GM23338 (cell line): ENCODE measurements at regions not wholly inside any gene's neighbourhood (a gene's known extent, or its start where the extent isn't known, plus 50 kb on each side); places are given as distances from the start of the nearest gene placed in this dataset.

Experiments
- ATAC-seq: fragments of 200-7000 bp; cut with Tn5 transposase; 3 replicates; pipeline ENCODE4 v1.9.1; 2020
- DNase-seq: peaks from one replicate; pipeline ENCODE4 v3.0.0-alpha.2; 2015; ENCODE audit warnings: low spot score
- H2AFZ ChIP-seq: fragments of 200-600 bp; sonication (generic); 2 replicates; pipeline ENCODE4 v1.8.0; 2016; ENCODE audit warnings: antibody characterized with exemption, mild to moderate bottlenecking, moderate library complexity
- H3F3A ChIP-seq: fragments of 200-600 bp; sonication (generic); replicated peaks from 2 replicates; pipeline ENCODE4 v1.8.0; 2017; ENCODE audit warnings: antibody characterized with exemption, mixed run types, low read depth
- H3K27ac ChIP-seq: fragments of 200-600 bp; sonication (generic); 2 replicates; pipeline ENCODE4 v1.6.1; 2016; ENCODE audit warnings: low read depth
- H3K27me3 ChIP-seq: fragments of 200-600 bp; sonication (generic); 2 replicates; pipeline ENCODE4 v1.8.0; 2016; ENCODE audit warnings: mild to moderate bottlenecking, mixed run types, moderate library complexity; ENCODE audit not compliant: insufficient read depth
- H3K36me3 ChIP-seq: fragments of 200-600 bp; sonication (generic); 2 replicates; pipeline ENCODE4 v1.8.0; 2016; ENCODE audit warnings: mild to moderate bottlenecking; ENCODE audit not compliant: insufficient read depth
- H3K4me1 ChIP-seq: fragments of 200-600 bp; sonication (generic); 2 replicates; pipeline ENCODE4 v1.8.0; 2016; ENCODE audit warnings: mild to moderate bottlenecking, moderate library complexity; ENCODE audit not compliant: insufficient read depth
- H3K4me2 ChIP-seq: fragments of 200-600 bp; sonication (generic); 2 replicates; pipeline ENCODE4 v1.7.1; 2017; ENCODE audit warnings: mixed run types
- H3K4me3 ChIP-seq: fragments of 200-600 bp; sonication (generic); 2 replicates; pipeline ENCODE4 v1.6.1; 2016; ENCODE audit warnings: mixed run types
- H3K79me2 ChIP-seq: fragments of 200-600 bp; sonication (generic); replicated peaks from 2 replicates; pipeline ENCODE4 v1.8.0; 2017; ENCODE audit warnings: mild to moderate bottlenecking; ENCODE audit not compliant: insufficient read depth
- H3K9me2 ChIP-seq: fragments of 200-600 bp; sonication (generic); 2 replicates; pipeline ENCODE4 v1.8.0; 2017; ENCODE audit not compliant: insufficient read depth
- H4K20me1 ChIP-seq: fragments of 200-600 bp; sonication (generic); replicated peaks from 2 replicates; pipeline ENCODE4 v1.8.0; 2017; ENCODE audit warnings: mild to moderate bottlenecking; ENCODE audit not compliant: insufficient read depth
- H3K27ac Mint-ChIP-seq: 2 replicates; pipeline ENCODE4 v1.8.0; 2020; ENCODE audit warnings: inconsistent platforms, mild to moderate bottlenecking, moderate library complexity, mixed read lengths
- H3K27me3 Mint-ChIP-seq: 3 replicates; pipeline ENCODE4 v1.8.0; 2022; ENCODE audit warnings: low read depth, mild to moderate bottlenecking, moderate library complexity, mixed read lengths, inconsistent platforms; ENCODE audit not compliant: insufficient read depth, poor library complexity
- H3K36me3 Mint-ChIP-seq: 3 replicates; pipeline ENCODE4 v1.8.0; 2021; ENCODE audit warnings: low read depth, mild to moderate bottlenecking, inconsistent platforms, moderate library complexity, mixed read lengths
- H3K4me1 Mint-ChIP-seq: 3 replicates; pipeline ENCODE4 v1.8.0; 2020; ENCODE audit warnings: mild to moderate bottlenecking, inconsistent platforms, mixed read lengths
- H3K4me3 Mint-ChIP-seq: 3 replicates; pipeline ENCODE4 v1.8.0; 2021; ENCODE audit warnings: moderate library complexity, mild to moderate bottlenecking, inconsistent platforms, mixed read lengths
- H3K9me3 Mint-ChIP-seq: 3 replicates; pipeline ENCODE4 v1.8.0; 2020; ENCODE audit warnings: moderate library complexity, mild to moderate bottlenecking, inconsistent platforms, mixed read lengths
- CREB1 ChIP-seq: fragments of 250-450 bp; sonication (Bioruptor Pico); IDR thresholded peaks from 2 replicates; pipeline ENCODE4 v1.5.0; 2020; ENCODE audit warnings: low read depth, mild to moderate bottlenecking, moderate library complexity
- EZH2 ChIP-seq: fragments of 200-600 bp; sonication (generic); IDR thresholded peaks from one replicate; pipeline ENCODE4 v1.8.0; 2017; ENCODE audit warnings: antibody characterized with exemption, mild to moderate bottlenecking, low read depth; ENCODE audit not compliant: unreplicated experiment
- EZH2phosphoT487 ChIP-seq: fragments of 200-600 bp; sonication (generic); IDR thresholded peaks from one replicate; pipeline ENCODE4 v1.8.1; 2018; ENCODE audit warnings: antibody characterized with exemption; ENCODE audit not compliant: unreplicated experiment
- JUNB ChIP-seq: IDR thresholded peaks from one replicate; pipeline ENCODE4 v1.6.1; 2016; ENCODE audit warnings: antibody characterized with exemption; ENCODE audit not compliant: unreplicated experiment
- POLR2AphosphoS5 ChIP-seq: IDR thresholded peaks from 2 replicates; pipeline ENCODE4 v1.6.1; 2016; ENCODE audit warnings: antibody characterized with exemption, low read depth
- REST ChIP-seq: IDR thresholded peaks from one replicate; pipeline ENCODE4 v1.6.1; 2018; ENCODE audit warnings: antibody characterized with exemption; ENCODE audit not compliant: unreplicated experiment
- STAT1 ChIP-seq: IDR thresholded peaks from one replicate; pipeline ENCODE4 v1.6.1; 2016; ENCODE audit warnings: antibody characterized with exemption; ENCODE audit not compliant: unreplicated experiment
- ZNF114 ChIP-seq: fragments of 250-450 bp; sonication (Bioruptor Pico); IDR thresholded peaks from 2 replicates; pipeline ENCODE4 v1.5.0; 2020; ENCODE audit warnings: mild to moderate bottlenecking, moderate library complexity
- ZNF462 ChIP-seq: fragments of 250-450 bp; sonication (Bioruptor Pico); IDR thresholded peaks from 2 replicates; pipeline ENCODE4 v1.5.0; 2020; ENCODE audit warnings: mild to moderate bottlenecking, moderate library complexity
- TF ChIP-seq, protein P1 (sequence below), 2 experiments: fragments of 200-600 bp in 1 of 2; sonication (generic) in 1 of 2; conservative IDR thresholded peaks; 2 replicates each; pipeline versions ENCODE4 v1.5.1 to v1.6.1; 2016 to 2017; ENCODE audit warnings: antibody characterized with exemption in 2 of 2, low read depth in 2 of 2, mild to moderate bottlenecking in 2 of 2, moderate library complexity in 1 of 2
- TF ChIP-seq, protein P2 (sequence below): IDR thresholded peaks from 2 replicates; pipeline ENCODE4 v1.6.1; 2016; ENCODE audit warnings: antibody characterized with exemption

- Histone ChIP-seq H3K9me2 (no peaks in the 10 kb centered on the region; the same call in 1 of the 2 replicates), H3K27ac (no peak overlapping the region), H3F3A (no peaks in the 10 kb centered on the region), H3K27me3 (no peaks in the 10 kb centered on the region), H3K4me2 (no peak overlapping the region), H4K20me1 (no peaks in the 10 kb centered on the region), H2AFZ (no peak overlapping the region), H3K36me3 (no peaks in the 10 kb centered on the region), H3K4me3 (no peak overlapping the region), H3K79me2 (no peaks in the 10 kb centered on the region), H3K4me1 (no peaks in the 10 kb centered on the region)
- DNase-seq = no peak
- TF ChIP-seq EZH2 (no peak), POLR2AphosphoS5 (no peak), REST (no peak), ZNF114 (CRISPR knock-in tag) (no peak), EZH2phosphoT487 (no peak), ZNF462 (CRISPR knock-in tag) (no peak), JUNB (no peak), STAT1 (no peak), CREB1 (CRISPR knock-in tag) (no peak)
- TF ChIP-seq, protein P1, sequence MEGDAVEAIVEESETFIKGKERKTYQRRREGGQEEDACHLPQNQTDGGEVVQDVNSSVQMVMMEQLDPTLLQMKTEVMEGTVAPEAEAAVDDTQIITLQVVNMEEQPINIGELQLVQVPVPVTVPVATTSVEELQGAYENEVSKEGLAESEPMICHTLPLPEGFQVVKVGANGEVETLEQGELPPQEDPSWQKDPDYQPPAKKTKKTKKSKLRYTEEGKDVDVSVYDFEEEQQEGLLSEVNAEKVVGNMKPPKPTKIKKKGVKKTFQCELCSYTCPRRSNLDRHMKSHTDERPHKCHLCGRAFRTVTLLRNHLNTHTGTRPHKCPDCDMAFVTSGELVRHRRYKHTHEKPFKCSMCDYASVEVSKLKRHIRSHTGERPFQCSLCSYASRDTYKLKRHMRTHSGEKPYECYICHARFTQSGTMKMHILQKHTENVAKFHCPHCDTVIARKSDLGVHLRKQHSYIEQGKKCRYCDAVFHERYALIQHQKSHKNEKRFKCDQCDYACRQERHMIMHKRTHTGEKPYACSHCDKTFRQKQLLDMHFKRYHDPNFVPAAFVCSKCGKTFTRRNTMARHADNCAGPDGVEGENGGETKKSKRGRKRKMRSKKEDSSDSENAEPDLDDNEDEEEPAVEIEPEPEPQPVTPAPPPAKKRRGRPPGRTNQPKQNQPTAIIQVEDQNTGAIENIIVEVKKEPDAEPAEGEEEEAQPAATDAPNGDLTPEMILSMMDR (conservative IDR thresholded peaks at IDR 0.05; ENCODE audit: low read depth in 2 of 2) = no peak
- TF ChIP-seq, protein P2, sequence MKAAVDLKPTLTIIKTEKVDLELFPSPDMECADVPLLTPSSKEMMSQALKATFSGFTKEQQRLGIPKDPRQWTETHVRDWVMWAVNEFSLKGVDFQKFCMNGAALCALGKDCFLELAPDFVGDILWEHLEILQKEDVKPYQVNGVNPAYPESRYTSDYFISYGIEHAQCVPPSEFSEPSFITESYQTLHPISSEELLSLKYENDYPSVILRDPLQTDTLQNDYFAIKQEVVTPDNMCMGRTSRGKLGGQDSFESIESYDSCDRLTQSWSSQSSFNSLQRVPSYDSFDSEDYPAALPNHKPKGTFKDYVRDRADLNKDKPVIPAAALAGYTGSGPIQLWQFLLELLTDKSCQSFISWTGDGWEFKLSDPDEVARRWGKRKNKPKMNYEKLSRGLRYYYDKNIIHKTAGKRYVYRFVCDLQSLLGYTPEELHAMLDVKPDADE = no peak
- no peak for ATAC-seq
- Mint-ChIP-seq H3K9me3 (peaks cover 14% of the 10 kb centered on the region; the same call in 2 of the 3 replicates), H3K27me3 (no peaks in the 10 kb centered on the region), H3K36me3 (no peaks in the 10 kb centered on the region; the same call in 2 of the 3 replicates), H3K4me3 (no peak overlapping the region), H3K4me1 (no peaks in the 10 kb centered on the region), H3K27ac (no peak overlapping the region)
Measured at GRCh38 chr15:56812961-56813360, 79.7 kb upstream of the ZNF280D start.
